SK-N-SH (cell line): ENCODE measurements at regions not wholly inside any gene's neighbourhood (a gene's known extent, or its start where the extent isn't known, plus 50 kb on each side); places are given as distances from the start of the nearest gene placed in this dataset.

Experiments
- GATA2 ChIP-seq: sonication (generic); formaldehyde crosslinking; IDR thresholded peaks from 2 replicates; pipeline ENCODE4 v1.5.0; 2020; ENCODE audit warnings: mild to moderate bottlenecking, missing genetic modification reagents
- POLR2AphosphoS5 ChIP-seq: IDR thresholded peaks from 2 replicates; pipeline ENCODE4 v1.6.1; 2012; ENCODE audit warnings: low read depth, low read length
- SIN3A ChIP-seq: IDR thresholded peaks from 2 replicates; pipeline ENCODE4 v1.6.1; 2012; ENCODE audit warnings: low read depth, mild to moderate bottlenecking, low read length, moderate library complexity, borderline replicate concordance
- TF ChIP-seq, protein P1 (sequence below): fragments of 200-600 bp; sonication (generic); IDR thresholded peaks from 2 replicates; pipeline ENCODE4 v1.6.1; 2017; ENCODE audit warnings: antibody characterized with exemption, mild to moderate bottlenecking, moderate library complexity
- TF ChIP-seq, protein P2 (sequence below): fragments of 150-350 bp; IDR thresholded peaks from 2 replicates; pipeline ENCODE4 v1.6.1; 2017; ENCODE audit warnings: antibody characterized with exemption, low read length, low read depth, borderline replicate concordance

DNA sequence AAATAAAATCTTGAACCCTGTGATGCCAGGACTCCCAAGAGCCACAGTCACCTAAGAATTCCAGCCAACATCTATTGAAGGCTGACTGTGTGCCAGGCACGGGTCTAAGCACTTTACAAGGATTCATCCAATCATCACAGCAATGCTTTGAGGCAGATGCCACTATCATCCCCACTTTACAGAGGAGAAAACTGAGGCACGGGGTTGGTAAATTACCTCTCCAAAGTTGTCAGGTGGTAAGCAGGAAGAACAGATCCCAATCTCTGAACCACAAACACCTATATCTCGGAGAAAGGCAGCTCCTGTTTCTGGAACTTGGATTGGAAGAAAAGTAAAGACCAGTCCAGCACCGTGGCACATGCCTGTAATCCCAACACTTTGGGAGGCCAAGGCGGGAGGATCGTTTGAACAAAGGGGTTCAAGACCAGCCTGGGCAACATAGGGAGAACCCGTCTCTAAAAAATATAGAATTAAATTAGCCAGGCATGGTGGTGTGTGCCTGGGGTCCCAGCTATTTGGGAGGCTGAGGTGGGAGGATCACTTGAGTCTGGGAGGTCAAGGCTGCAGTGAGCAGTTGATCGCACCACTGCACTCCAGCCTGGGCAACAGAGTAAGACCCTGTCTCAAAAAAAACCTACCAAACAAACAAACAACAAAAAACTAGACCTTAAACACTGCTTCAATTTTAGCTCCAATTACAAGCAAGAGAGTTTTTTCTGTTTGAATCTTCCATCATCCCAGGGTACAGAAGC lies 60.7 kb upstream of the SIAH1 start:
- TF ChIP-seq POLR2AphosphoS5 (no peak), SIN3A (no peak), GATA2 (CRISPR knock-in tag) (no peak)
- TF ChIP-seq, protein P1, sequence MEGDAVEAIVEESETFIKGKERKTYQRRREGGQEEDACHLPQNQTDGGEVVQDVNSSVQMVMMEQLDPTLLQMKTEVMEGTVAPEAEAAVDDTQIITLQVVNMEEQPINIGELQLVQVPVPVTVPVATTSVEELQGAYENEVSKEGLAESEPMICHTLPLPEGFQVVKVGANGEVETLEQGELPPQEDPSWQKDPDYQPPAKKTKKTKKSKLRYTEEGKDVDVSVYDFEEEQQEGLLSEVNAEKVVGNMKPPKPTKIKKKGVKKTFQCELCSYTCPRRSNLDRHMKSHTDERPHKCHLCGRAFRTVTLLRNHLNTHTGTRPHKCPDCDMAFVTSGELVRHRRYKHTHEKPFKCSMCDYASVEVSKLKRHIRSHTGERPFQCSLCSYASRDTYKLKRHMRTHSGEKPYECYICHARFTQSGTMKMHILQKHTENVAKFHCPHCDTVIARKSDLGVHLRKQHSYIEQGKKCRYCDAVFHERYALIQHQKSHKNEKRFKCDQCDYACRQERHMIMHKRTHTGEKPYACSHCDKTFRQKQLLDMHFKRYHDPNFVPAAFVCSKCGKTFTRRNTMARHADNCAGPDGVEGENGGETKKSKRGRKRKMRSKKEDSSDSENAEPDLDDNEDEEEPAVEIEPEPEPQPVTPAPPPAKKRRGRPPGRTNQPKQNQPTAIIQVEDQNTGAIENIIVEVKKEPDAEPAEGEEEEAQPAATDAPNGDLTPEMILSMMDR: no peak
- TF ChIP-seq, protein P2, sequence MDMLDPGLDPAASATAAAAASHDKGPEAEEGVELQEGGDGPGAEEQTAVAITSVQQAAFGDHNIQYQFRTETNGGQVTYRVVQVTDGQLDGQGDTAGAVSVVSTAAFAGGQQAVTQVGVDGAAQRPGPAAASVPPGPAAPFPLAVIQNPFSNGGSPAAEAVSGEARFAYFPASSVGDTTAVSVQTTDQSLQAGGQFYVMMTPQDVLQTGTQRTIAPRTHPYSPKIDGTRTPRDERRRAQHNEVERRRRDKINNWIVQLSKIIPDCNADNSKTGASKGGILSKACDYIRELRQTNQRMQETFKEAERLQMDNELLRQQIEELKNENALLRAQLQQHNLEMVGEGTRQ: no peak
